ENCODE measurements at regions not wholly inside any gene's neighbourhood (a gene's known extent, or its start where the extent isn't known, plus 50 kb on each side); places are given as distances from the start of the nearest gene placed in this dataset.

- TF ChIP-seq, protein P1, sequence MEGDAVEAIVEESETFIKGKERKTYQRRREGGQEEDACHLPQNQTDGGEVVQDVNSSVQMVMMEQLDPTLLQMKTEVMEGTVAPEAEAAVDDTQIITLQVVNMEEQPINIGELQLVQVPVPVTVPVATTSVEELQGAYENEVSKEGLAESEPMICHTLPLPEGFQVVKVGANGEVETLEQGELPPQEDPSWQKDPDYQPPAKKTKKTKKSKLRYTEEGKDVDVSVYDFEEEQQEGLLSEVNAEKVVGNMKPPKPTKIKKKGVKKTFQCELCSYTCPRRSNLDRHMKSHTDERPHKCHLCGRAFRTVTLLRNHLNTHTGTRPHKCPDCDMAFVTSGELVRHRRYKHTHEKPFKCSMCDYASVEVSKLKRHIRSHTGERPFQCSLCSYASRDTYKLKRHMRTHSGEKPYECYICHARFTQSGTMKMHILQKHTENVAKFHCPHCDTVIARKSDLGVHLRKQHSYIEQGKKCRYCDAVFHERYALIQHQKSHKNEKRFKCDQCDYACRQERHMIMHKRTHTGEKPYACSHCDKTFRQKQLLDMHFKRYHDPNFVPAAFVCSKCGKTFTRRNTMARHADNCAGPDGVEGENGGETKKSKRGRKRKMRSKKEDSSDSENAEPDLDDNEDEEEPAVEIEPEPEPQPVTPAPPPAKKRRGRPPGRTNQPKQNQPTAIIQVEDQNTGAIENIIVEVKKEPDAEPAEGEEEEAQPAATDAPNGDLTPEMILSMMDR (IDR thresholded peaks at IDR 0.05), result no peak
- no peak for TF ChIP-seq ZFX (IDR thresholded peaks at IDR 0.05; ENCODE audit: borderline replicate concordance)
These were observed 1494.7 kb downstream of the SUCLG1 start for GRCh38 chr2:82964341-82964740.

Measured in 22Rv1 (cell line).